ENCODE measurements at regions not wholly inside any gene's neighbourhood (a gene's known extent, or its start where the extent isn't known, plus 50 kb on each side); places are given as distances from the start of the nearest gene placed in this dataset.

DNA sequence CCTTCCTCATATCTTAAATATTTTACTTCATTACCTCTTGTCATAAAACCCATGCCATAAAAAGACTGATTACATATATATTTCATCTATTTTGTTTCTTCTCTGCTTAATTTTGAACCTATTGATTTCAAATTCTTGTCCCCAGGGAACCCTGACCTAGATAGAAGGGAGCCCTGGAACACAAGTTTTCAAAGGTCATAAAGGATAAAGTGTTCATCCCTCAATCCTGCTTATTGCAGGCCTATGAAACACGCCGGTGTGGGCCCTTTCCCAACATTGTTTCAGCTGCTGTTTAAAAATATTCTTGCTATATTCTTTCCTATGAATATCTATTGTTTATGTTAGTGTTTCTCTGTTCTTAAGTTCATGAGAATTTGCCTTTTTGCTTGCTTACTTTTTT is 1389.5 kb upstream of the GBE1 start:
- Mint-ChIP-seq H3K9me3 (ENCODE audit: unreplicated experiment) (no peaks in the 10 kb centered on the region), H3K36me3 (ENCODE audit: low read depth, unreplicated experiment) (no peaks in the 10 kb centered on the region), H3K4me3 (ENCODE audit: unreplicated experiment) (no peak overlapping the region), H3K27me3 (ENCODE audit: unreplicated experiment) (no peaks in the 10 kb centered on the region), H3K4me1 (ENCODE audit: unreplicated experiment) (no peaks in the 10 kb centered on the region), H3K27ac (ENCODE audit: unreplicated experiment) (no peak overlapping the region)
- no peak for DNase-seq (ENCODE audit: low spot score)
- TF ChIP-seq, protein P1, sequence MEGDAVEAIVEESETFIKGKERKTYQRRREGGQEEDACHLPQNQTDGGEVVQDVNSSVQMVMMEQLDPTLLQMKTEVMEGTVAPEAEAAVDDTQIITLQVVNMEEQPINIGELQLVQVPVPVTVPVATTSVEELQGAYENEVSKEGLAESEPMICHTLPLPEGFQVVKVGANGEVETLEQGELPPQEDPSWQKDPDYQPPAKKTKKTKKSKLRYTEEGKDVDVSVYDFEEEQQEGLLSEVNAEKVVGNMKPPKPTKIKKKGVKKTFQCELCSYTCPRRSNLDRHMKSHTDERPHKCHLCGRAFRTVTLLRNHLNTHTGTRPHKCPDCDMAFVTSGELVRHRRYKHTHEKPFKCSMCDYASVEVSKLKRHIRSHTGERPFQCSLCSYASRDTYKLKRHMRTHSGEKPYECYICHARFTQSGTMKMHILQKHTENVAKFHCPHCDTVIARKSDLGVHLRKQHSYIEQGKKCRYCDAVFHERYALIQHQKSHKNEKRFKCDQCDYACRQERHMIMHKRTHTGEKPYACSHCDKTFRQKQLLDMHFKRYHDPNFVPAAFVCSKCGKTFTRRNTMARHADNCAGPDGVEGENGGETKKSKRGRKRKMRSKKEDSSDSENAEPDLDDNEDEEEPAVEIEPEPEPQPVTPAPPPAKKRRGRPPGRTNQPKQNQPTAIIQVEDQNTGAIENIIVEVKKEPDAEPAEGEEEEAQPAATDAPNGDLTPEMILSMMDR (IDR thresholded peaks at IDR 0.05; ENCODE audit: unreplicated experiment), result no peak

DNA sequence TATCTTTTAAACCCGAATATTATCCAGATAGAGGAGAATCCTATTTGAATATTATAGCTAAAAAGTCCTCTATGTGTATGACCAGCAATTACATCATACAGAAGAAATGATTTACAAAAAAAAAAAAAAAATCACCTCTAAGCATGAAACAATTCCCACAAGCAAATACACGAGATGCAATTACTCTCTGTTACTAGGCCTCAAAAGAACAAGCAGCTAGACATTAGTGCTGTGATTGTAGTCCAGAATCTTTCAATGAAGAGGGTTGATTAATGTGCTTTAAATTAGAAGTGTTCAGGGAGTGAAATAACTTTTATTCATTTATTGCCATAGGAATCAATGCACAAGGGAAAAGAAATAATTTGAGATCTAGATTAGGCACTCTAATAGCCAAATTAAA is 1379.5 kb upstream of the GBE1 start:
- no peak for DNase-seq (ENCODE audit: low spot score)
- no peaks in the 10 kb centered on the region for H3K36me3 Mint-ChIP-seq (ENCODE audit: low read depth, unreplicated experiment)
- H3K27me3 Mint-ChIP-seq (ENCODE audit: unreplicated experiment), result peaks cover 1% of the 10 kb centered on the region
- H3K27ac Mint-ChIP-seq (ENCODE audit: unreplicated experiment), result no peak overlapping the region
- no peak overlapping the region for H3K4me3 Mint-ChIP-seq (ENCODE audit: unreplicated experiment)
- H3K9me3 Mint-ChIP-seq (ENCODE audit: unreplicated experiment), result no peaks in the 10 kb centered on the region
- TF ChIP-seq, protein P1 (IDR thresholded peaks at IDR 0.05; ENCODE audit: unreplicated experiment), result no peak
- no peaks in the 10 kb centered on the region for H3K4me1 Mint-ChIP-seq (ENCODE audit: unreplicated experiment)

DNA sequence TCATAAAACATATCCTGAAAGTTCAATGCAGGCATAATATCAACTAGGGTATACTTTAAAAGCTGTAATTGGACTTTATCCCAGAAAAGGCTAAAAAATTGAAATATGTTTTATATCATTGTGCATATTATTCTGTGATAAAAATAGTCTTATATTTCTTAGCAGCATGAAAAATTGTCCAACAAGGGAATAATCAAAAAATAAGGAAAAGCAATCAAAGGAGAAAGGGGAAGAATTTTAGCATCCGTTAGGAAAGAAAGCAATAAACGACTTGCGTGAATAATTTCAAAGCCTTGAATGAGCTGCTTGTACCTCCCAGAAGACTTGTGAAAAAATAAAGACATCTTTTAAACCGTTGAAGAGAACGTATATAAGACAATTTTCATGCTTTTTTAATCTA is 1369.8 kb upstream of the GBE1 start:
- Mint-ChIP-seq H3K4me1 (ENCODE audit: unreplicated experiment) (no peaks in the 10 kb centered on the region), H3K4me3 (ENCODE audit: unreplicated experiment) (no peak overlapping the region), H3K27ac (ENCODE audit: unreplicated experiment) (no peak overlapping the region), H3K9me3 (ENCODE audit: unreplicated experiment) (no peaks in the 10 kb centered on the region), H3K36me3 (ENCODE audit: low read depth, unreplicated experiment) (no peaks in the 10 kb centered on the region), H3K27me3 (ENCODE audit: unreplicated experiment) (no peaks in the 10 kb centered on the region)
- no peak for DNase-seq (ENCODE audit: low spot score)
- TF ChIP-seq, protein P1 (IDR thresholded peaks at IDR 0.05; ENCODE audit: unreplicated experiment), result no peak

DNA sequence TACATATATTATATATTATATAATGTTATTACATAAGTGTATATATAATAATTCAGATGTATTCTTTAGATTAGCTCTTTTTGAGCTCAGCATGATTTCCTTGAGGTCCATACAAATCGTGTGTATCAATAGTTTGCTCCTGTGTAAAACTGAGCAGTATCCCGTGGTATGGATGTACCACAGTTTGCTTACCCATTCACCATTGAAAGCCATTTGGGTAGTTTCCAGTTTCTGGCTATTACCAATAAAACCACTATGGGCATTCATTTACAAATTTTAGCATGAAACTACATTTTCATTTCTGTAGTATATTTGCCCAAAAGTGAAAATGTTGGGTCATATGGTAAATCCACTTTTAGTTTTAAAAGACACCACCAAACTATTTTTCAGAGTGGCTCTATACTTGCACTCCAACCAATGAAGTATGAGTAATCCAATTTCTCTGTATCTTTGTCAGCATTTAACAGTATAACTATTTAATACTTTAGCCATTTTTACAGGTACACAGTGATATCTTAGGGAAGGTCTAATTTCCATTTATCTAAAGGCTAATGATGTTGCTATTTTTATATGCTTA is 1361.4 kb upstream of the GBE1 start:
- Mint-ChIP-seq H3K9me3 (ENCODE audit: unreplicated experiment) (no peaks in the 10 kb centered on the region), H3K27ac (ENCODE audit: unreplicated experiment) (no peak overlapping the region), H3K27me3 (ENCODE audit: unreplicated experiment) (no peaks in the 10 kb centered on the region), H3K36me3 (ENCODE audit: low read depth, unreplicated experiment) (no peaks in the 10 kb centered on the region), H3K4me3 (ENCODE audit: unreplicated experiment) (no peak overlapping the region), H3K4me1 (ENCODE audit: unreplicated experiment) (no peaks in the 10 kb centered on the region)
- TF ChIP-seq, protein P1 (IDR thresholded peaks at IDR 0.05; ENCODE audit: unreplicated experiment), result no peak
- DNase-seq (ENCODE audit: low spot score), result no peak

DNA sequence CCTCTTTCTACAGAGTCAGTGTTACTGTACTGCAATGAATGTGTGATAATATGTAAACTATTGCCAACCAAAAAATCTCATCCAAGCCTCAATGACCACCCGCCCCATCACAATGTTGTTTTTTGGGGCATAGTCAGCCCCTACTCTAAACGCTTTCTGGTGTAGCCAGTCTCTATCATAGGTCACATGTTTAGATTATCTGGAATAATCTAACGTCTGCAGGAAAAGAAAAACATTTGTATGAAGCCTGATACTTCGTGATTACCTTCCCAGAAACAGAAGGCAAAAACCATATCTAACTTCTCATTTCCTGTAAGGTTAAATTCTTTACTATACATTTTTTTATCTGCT is 1331.8 kb upstream of the GBE1 start:
- H3K4me3 Mint-ChIP-seq (ENCODE audit: unreplicated experiment), result no peak overlapping the region
- TF ChIP-seq, protein P1 (IDR thresholded peaks at IDR 0.05; ENCODE audit: unreplicated experiment), result no peak
- no peaks in the 10 kb centered on the region for H3K36me3 Mint-ChIP-seq (ENCODE audit: low read depth, unreplicated experiment)

More for the DNA sequence above, 1331.8 kb upstream of the GBE1 start:
- Mint-ChIP-seq H3K27me3 (ENCODE audit: unreplicated experiment) (no peaks in the 10 kb centered on the region), H3K27ac (ENCODE audit: unreplicated experiment) (no peak overlapping the region), H3K9me3 (ENCODE audit: unreplicated experiment) (no peaks in the 10 kb centered on the region), H3K4me1 (ENCODE audit: unreplicated experiment) (no peaks in the 10 kb centered on the region)
- DNase-seq (ENCODE audit: low spot score), result no peak
